ENCODE measurements at regions not wholly inside any gene's neighbourhood (a gene's known extent, or its start where the extent isn't known, plus 50 kb on each side); places are given as distances from the start of the nearest gene placed in this dataset.

DNA sequence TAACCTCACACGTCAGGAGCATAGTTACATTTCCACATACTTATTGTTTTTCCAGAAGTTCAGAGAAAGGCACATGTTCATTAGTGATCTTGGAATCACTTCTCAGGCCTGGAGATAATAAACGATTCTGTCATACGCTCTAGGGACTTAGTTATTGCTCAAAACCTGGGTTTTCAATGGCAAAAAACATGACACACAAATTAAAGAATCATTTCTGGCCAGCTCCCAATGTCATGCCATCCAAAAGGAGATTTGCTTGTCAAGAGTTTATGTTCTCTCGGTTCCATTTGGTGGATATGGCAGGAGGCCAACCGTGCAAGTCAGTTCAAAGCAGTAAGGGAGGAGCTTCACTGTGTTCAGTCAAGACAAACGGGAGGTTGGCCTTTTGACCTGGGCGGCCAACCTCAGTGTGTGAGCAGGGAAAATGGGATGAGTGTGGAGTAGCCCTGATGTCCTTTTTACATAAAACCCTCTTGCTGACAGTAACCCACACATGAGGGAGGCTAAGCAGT is 123.4 kb downstream of the NXNL2 start:
- TF ChIP-seq CHD2 (IDR thresholded peaks at IDR 0.05; ENCODE audit: low read length, partially characterized antibody) (no peak), POLR2AphosphoS5 (IDR thresholded peaks at IDR 0.05; ENCODE audit: low read depth, low read length) (no peak), MXI1 (IDR thresholded peaks at IDR 0.05; ENCODE audit: low read depth, low read length) (no peak), FOXM1 (IDR thresholded peaks at IDR 0.05; ENCODE audit: low read depth) (no peak), EP300 (IDR thresholded peaks at IDR 0.05; ENCODE audit: borderline replicate concordance in 1 of 2, low read depth in 1 of 2, low read length in 1 of 2) (no peak)
- TF ChIP-seq, protein P1, sequence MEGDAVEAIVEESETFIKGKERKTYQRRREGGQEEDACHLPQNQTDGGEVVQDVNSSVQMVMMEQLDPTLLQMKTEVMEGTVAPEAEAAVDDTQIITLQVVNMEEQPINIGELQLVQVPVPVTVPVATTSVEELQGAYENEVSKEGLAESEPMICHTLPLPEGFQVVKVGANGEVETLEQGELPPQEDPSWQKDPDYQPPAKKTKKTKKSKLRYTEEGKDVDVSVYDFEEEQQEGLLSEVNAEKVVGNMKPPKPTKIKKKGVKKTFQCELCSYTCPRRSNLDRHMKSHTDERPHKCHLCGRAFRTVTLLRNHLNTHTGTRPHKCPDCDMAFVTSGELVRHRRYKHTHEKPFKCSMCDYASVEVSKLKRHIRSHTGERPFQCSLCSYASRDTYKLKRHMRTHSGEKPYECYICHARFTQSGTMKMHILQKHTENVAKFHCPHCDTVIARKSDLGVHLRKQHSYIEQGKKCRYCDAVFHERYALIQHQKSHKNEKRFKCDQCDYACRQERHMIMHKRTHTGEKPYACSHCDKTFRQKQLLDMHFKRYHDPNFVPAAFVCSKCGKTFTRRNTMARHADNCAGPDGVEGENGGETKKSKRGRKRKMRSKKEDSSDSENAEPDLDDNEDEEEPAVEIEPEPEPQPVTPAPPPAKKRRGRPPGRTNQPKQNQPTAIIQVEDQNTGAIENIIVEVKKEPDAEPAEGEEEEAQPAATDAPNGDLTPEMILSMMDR (IDR thresholded peaks at IDR 0.05) = no peak
